HL-60 (cell line): ENCODE measurements at regions not wholly inside any gene's neighbourhood (a gene's known extent, or its start where the extent isn't known, plus 50 kb on each side); places are given as distances from the start of the nearest gene placed in this dataset.

Experiments
- DNase-seq, 2 experiments: peaks; one replicate each; pipeline ENCODE4 v3.0.0-alpha.2; 2010 to 2020; ENCODE audit warnings: low read depth in 1 of 2, low spot score in 1 of 2
- H3K27ac ChIP-seq: fragments of 250-450 bp; sonication (Bioruptor Pico); replicated peaks from 2 replicates; pipeline ENCODE4 v1.5.1; 2020; ENCODE audit warnings: mild to moderate bottlenecking, moderate library complexity
- H3K27me3 ChIP-seq: fragments of 250-450 bp; sonication (Bioruptor Pico); 2 replicates; pipeline ENCODE4 v1.5.1; 2021; ENCODE audit warnings: mild to moderate bottlenecking, moderate library complexity; ENCODE audit not compliant: insufficient read depth, poor library complexity, severe bottlenecking
- H3K4me3 ChIP-seq: replicated peaks from 2 replicates; pipeline ENCODE4 v1.5.1; 2011; ENCODE audit warnings: mild to moderate bottlenecking, control low read depth, low read length; ENCODE audit not compliant: insufficient read depth
- CTCF ChIP-seq: IDR thresholded peaks from one replicate; pipeline ENCODE4 v1.5.1; 2011; ENCODE audit warnings: low read length, control low read depth, inconsistent platforms; ENCODE audit not compliant: insufficient read depth
- GABPA ChIP-seq: IDR thresholded peaks from 2 replicates; pipeline ENCODE4 v1.6.1; 2012; ENCODE audit warnings: low read depth
- POLR2AphosphoS5 ChIP-seq: IDR thresholded peaks from 2 replicates; pipeline ENCODE4 v1.6.1; 2012; ENCODE audit warnings: low read depth
- REST ChIP-seq: IDR thresholded peaks from 2 replicates; pipeline ENCODE4 v1.6.1; 2012; ENCODE audit warnings: low read depth; ENCODE audit not compliant: insufficient replicate concordance
- SPI1 ChIP-seq: IDR thresholded peaks from 2 replicates; pipeline ENCODE4 v1.6.1; 2012; ENCODE audit warnings: low read depth, mild to moderate bottlenecking, borderline replicate concordance

GRCh38 chr10:36440539-36440938 is 684.9 kb upstream of the ANKRD30A start:
- H3K27ac ChIP-seq = no peak overlapping the region
- DNase-seq = no peak
- no peaks in the 10 kb centered on the region for H3K27me3 ChIP-seq
- TF ChIP-seq POLR2AphosphoS5 = no peak
- TF ChIP-seq REST = no peak
- no peak for TF ChIP-seq SPI1
- TF ChIP-seq CTCF = no peak
- TF ChIP-seq GABPA = no peak
- no peak overlapping the region for H3K4me3 ChIP-seq

- TF ChIP-seq REST (no peak), CTCF (no peak), GABPA (no peak), SPI1 (no peak), POLR2AphosphoS5 (no peak)
- H3K27ac ChIP-seq = no peak overlapping the region
- no peaks in the 10 kb centered on the region for H3K27me3 ChIP-seq
- no peak overlapping the region for H3K4me3 ChIP-seq
- no peak for DNase-seq
Measured at GRCh38 chr10:36437367-36437766, 688.0 kb upstream of the ANKRD30A start.

GRCh38 chr10:36428507-36428906 is 696.9 kb upstream of the ANKRD30A start:
- TF ChIP-seq GABPA (no peak), CTCF (no peak), SPI1 (no peak), REST (no peak), POLR2AphosphoS5 (no peak)
- no peak for DNase-seq
- Histone ChIP-seq H3K4me3 (no peak overlapping the region), H3K27ac (no peak overlapping the region), H3K27me3 (no peaks in the 10 kb centered on the region)
